SK-N-SH (cell line): ENCODE measurements at regions not wholly inside any gene's neighbourhood (a gene's known extent, or its start where the extent isn't known, plus 50 kb on each side); places are given as distances from the start of the nearest gene placed in this dataset.

ENCODE experiments used
- CTCF ChIA-PET: fragments of 300-600, 350-600 bp; formaldehyde crosslinking; extraction: SDS; loops from one replicate; lab custom pipeline; 2021; lab: Yijun Ruan, JAX
- POLR2A ChIA-PET: fragments of 350-600 bp; sonication (Branson Sonifier 250); formaldehyde crosslinking; extraction: SDS; loops from one replicate; lab custom pipeline; 2020; ENCODE audit warnings: antibody characterized with exemption, inconsistent platforms; lab: Yijun Ruan, JAX
- DNase-seq: peaks from one replicate; pipeline ENCODE4 v3.0.0; 2012
- H2AFZ ChIP-seq: fragments of 200-600 bp; sonication (generic); 2 replicates; pipeline ENCODE4 v1.8.1; 2016; ENCODE audit warnings: antibody characterized with exemption, mild to moderate bottlenecking, low read depth
- H3F3A ChIP-seq: fragments of 200-600 bp; sonication (generic); replicated peaks from 2 replicates; pipeline ENCODE3; 2016; ENCODE audit warnings: antibody characterized with exemption, mild to moderate bottlenecking; ENCODE audit not compliant: insufficient read depth
- H3K27ac ChIP-seq, 2 experiments: fragments of 200-500 bp in 1 of 2; fragments of 200-600 bp in 1 of 2; sonication (Bioruptor generic) in 1 of 2; sonication (generic), shearing (Covaris generic) in 1 of 2; 2 replicates each; pipeline versions ENCODE4 v1.5.1 to v1.6.1; 2014 to 2016; ENCODE audit warnings: low read depth in 2 of 2, inconsistent platforms in 1 of 2, low read length in 1 of 2, mild to moderate bottlenecking in 1 of 2, mixed read lengths in 1 of 2
- H3K27me3 ChIP-seq: fragments of 200-600 bp; sonication (generic), shearing (Covaris generic); 2 replicates; pipeline ENCODE4 v1.6.1; 2016; ENCODE audit warnings: mixed run types; ENCODE audit not compliant: insufficient read depth
- H3K36me3 ChIP-seq, 2 experiments: fragments of 200-500 bp in 1 of 2; fragments of 200-600 bp in 1 of 2; sonication (Bioruptor generic) in 1 of 2; sonication (generic) in 1 of 2; replicated peaks in 1 of 2; 2 replicates each; pipeline versions ENCODE3 to v1.5.1; 2014 to 2016; ENCODE audit warnings: low read length in 1 of 2, mild to moderate bottlenecking in 1 of 2; ENCODE audit not compliant: insufficient read depth in 2 of 2, control insufficient read depth in 1 of 2
- H3K4me1 ChIP-seq, 2 experiments: fragments of 200-500 bp in 1 of 2; fragments of 200-600 bp in 1 of 2; sonication (Bioruptor generic) in 1 of 2; sonication (generic), shearing (Covaris generic) in 1 of 2; 2 replicates each; pipeline versions ENCODE4 v1.5.1 to v1.6.1; 2014 to 2016; ENCODE audit warnings: low read depth in 1 of 2, low read length in 1 of 2, mixed run types in 1 of 2; ENCODE audit not compliant: insufficient read depth in 2 of 2, control insufficient read depth in 1 of 2
- H3K4me2 ChIP-seq: fragments of 200-600 bp; sonication (generic), shearing (Covaris generic); 2 replicates; pipeline ENCODE4 v1.6.1; 2017; ENCODE audit warnings: mixed run types
- H3K4me3 ChIP-seq, 2 experiments: fragments of 200-500 bp in 1 of 2; fragments of 200-600 bp in 1 of 2; sonication (Bioruptor generic) in 1 of 2; sonication (generic), shearing (Covaris generic) in 1 of 2; 2 replicates each; pipeline versions ENCODE4 v1.5.1 to v1.8.1; 2014 to 2016; ENCODE audit warnings: low read depth in 2 of 2, inconsistent platforms in 1 of 2, low read length in 1 of 2, mild to moderate bottlenecking in 1 of 2, mixed read lengths in 1 of 2, moderate library complexity in 1 of 2
- H3K79me2 ChIP-seq: fragments of 200-600 bp; sonication (generic); 2 replicates; pipeline ENCODE4 v1.8.1; 2017; ENCODE audit warnings: mild to moderate bottlenecking; ENCODE audit not compliant: insufficient read depth
- H3K9ac ChIP-seq: fragments of 200-600 bp; sonication (generic); 2 replicates; pipeline ENCODE4 v1.6.1; 2017; ENCODE audit warnings: mixed run types
- H3K9me2 ChIP-seq: fragments of 200-600 bp; sonication (generic); 2 replicates; pipeline ENCODE4 v1.6.1; 2017; ENCODE audit warnings: mixed run types
- H3K9me3 ChIP-seq: fragments of 200-600 bp; sonication (generic); 2 replicates; pipeline ENCODE4 v1.6.1; 2017; ENCODE audit warnings: mixed run types, mild to moderate bottlenecking, moderate library complexity
- H4K20me1 ChIP-seq: fragments of 200-600 bp; sonication (generic); 2 replicates; pipeline ENCODE4 v1.6.1; 2017; ENCODE audit warnings: mild to moderate bottlenecking, mixed run types; ENCODE audit not compliant: insufficient read depth
- CTCF ChIP-seq: fragments of 200-600 bp; sonication (generic); IDR thresholded peaks from 2 replicates; pipeline ENCODE4 v1.6.1; 2017; ENCODE audit warnings: antibody characterized with exemption, mild to moderate bottlenecking, moderate library complexity
- ELF1 ChIP-seq: IDR thresholded peaks from 2 replicates; pipeline ENCODE4 v1.4.0; 2012
- EZH2phosphoT487 ChIP-seq: fragments of 200-600 bp; sonication (generic); IDR thresholded peaks from 2 replicates; pipeline ENCODE4 v1.6.1; 2017; ENCODE audit warnings: low read depth, mixed run types, mild to moderate bottlenecking, antibody characterized with exemption, moderate library complexity, borderline replicate concordance
- FOXM1 ChIP-seq: IDR thresholded peaks from 2 replicates; pipeline ENCODE4 v1.4.0; 2012; ENCODE audit warnings: low read depth, mild to moderate bottlenecking
- JUND ChIP-seq: IDR thresholded peaks from 2 replicates; pipeline ENCODE4 v1.4.0; 2012
- MAX ChIP-seq: IDR thresholded peaks from 2 replicates; pipeline ENCODE4 v1.4.0; 2012; ENCODE audit warnings: low read depth
- MEF2A ChIP-seq: IDR thresholded peaks from 2 replicates; pipeline ENCODE4 v1.4.0; 2012; ENCODE audit warnings: low read depth, borderline replicate concordance
- NFIC ChIP-seq: IDR thresholded peaks from 2 replicates; pipeline ENCODE4 v1.4.0; 2012; ENCODE audit warnings: borderline replicate concordance
- NRF1 ChIP-seq: IDR thresholded peaks from 2 replicates; pipeline ENCODE4 v1.6.1; 2012; ENCODE audit warnings: low read depth, mild to moderate bottlenecking, low read length
- POLR2AphosphoS5 ChIP-seq: IDR thresholded peaks from 2 replicates; pipeline ENCODE4 v1.6.1; 2012; ENCODE audit warnings: low read depth, low read length
- SMC3 ChIP-seq: IDR thresholded peaks from 2 replicates; pipeline ENCODE4 v1.6.1; 2012; ENCODE audit warnings: low read depth, low read length, improper control_type of control experiment
- TAF1 ChIP-seq: IDR thresholded peaks from 2 replicates; pipeline ENCODE4 v1.6.1; 2012; ENCODE audit warnings: low read depth, mild to moderate bottlenecking, low read length, moderate library complexity, borderline replicate concordance
- TCF12 ChIP-seq: IDR thresholded peaks from 2 replicates; pipeline ENCODE4 v1.4.0; 2012
- TEAD4 ChIP-seq: IDR thresholded peaks from 2 replicates; pipeline ENCODE4 v1.4.0; 2012; ENCODE audit warnings: mild to moderate bottlenecking, borderline replicate concordance; ENCODE audit not compliant: insufficient read depth
- WGBS: methylation state at CpG from one replicate; pipeline ENCODE4 v1.1.6; 2017; ENCODE audit warnings: low lambda C conversion rate; 5-methylcytosine and 5-hydroxymethylcytosine counted together

DNA sequence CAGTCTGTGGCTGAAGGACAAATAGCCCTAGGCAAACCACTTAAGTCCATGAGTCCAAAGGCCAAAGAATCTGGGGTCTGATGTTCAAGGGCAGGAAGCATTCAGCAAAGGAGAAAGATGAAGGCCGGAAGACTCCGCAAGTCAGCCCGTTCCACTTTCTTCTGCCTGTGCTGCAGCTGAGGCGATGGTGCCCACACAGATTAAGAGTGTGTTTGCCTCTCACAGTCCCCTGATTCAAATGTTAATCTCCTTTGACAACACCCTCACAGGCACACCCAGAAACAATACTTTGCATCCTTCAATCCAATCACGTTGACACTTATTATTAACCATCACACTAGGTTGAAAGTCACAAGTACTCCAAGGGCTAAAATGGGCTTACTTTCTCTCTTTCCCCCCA lies 605.4 kb upstream of the GNPDA2 start:
- H3F3A ChIP-seq, result no peaks in the 10 kb centered on the region
- 65% methylated on average over 5 of the region's 5 CpGs for WGBS
- H3K79me2 ChIP-seq, result no peaks in the 10 kb centered on the region
- no peaks in the 10 kb centered on the region for H3K9me2 ChIP-seq
- H4K20me1 ChIP-seq, result no peaks in the 10 kb centered on the region
- H3K27me3 ChIP-seq, result no peaks in the 10 kb centered on the region
- POLR2A ChIA-PET, result no interaction called here
- no peak for TF ChIP-seq ELF1
- no peak for TF ChIP-seq NRF1
- TF ChIP-seq EZH2phosphoT487, result no peak
- H3K9me3 ChIP-seq, result no peaks in the 10 kb centered on the region
- H3K27ac ChIP-seq, result no peak overlapping the region
- DNase-seq, result no peak
- H3K4me2 ChIP-seq, result no peak overlapping the region
- no peaks in the 10 kb centered on the region for H3K36me3 ChIP-seq
- H3K4me3 ChIP-seq, result no peak overlapping the region
- H3K4me1 ChIP-seq, result no peaks in the 10 kb centered on the region
- CTCF ChIA-PET, result no interaction called here
- H3K9ac ChIP-seq, result no peak overlapping the region
- no peak overlapping the region for H2AFZ ChIP-seq

- TF ChIP-seq CTCF, result no peak
- no peak for TF ChIP-seq JUND
- TF ChIP-seq SMC3, result no peak
- TF ChIP-seq TCF12, result no peak
- CTCF ChIA-PET, result no interaction called here
- no peak for DNase-seq
- no peak overlapping the region for H3K9ac ChIP-seq
- no peak overlapping the region for H2AFZ ChIP-seq
- H3K27ac ChIP-seq, result no peak overlapping the region
- H3K9me3 ChIP-seq, result no peaks in the 10 kb centered on the region
- no peaks in the 10 kb centered on the region for H3F3A ChIP-seq
- POLR2A ChIA-PET, result no interaction called here
- H3K36me3 ChIP-seq, result no peaks in the 10 kb centered on the region
- no peak overlapping the region for H3K4me3 ChIP-seq
- H3K27me3 ChIP-seq, result no peaks in the 10 kb centered on the region
- H3K79me2 ChIP-seq, result no peaks in the 10 kb centered on the region
- no peaks in the 10 kb centered on the region for H3K9me2 ChIP-seq
- H4K20me1 ChIP-seq, result no peaks in the 10 kb centered on the region
- H3K4me2 ChIP-seq, result no peak overlapping the region
- H3K4me1 ChIP-seq, result no peaks in the 10 kb centered on the region
Observed at GRCh38 chr4:45327544-45327943, 601.2 kb upstream of the GNPDA2 start.

DNA sequence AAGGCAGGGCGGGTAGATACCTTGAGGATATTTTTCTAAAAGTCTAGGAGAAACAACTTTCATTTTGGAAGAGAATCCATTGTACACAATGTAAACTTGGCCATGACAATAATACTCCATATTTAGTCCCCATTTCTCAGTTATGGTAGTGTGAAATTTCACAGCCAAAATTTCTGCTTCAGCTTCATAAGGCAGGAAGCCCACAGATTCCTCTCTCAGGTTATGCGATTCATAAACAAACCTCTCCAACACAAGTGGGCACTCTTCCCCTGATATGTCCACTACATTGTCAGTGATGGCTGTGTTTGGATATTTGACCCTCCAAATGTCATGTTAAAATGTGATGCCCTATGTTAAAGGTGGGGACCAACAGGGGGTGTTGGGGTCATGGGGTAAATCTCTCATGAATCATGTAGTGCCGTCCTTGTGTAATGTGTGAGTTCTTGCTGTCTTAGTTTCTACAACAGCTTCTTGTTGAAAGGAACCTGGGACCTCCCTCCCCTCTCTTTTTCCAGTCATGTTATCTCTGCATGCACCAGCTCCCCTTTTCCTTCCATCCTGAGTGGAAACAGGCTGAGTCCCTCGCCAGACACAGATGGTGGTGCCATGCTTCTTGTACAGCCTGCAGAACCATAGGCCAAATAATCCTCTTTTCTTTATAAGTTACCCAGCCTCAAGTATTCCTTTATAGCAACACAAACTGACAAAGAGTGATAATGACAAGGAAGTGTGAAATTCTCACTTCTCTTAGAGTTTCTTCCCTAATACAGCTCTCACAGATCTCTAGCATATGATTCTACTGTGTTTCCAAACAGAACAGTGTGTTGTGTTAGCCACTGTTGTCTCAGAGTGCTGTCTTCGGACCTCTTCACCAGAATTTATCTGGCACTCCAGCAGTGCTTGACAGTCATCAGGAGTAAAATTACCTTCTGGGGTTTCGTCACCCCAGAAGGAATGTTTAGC lies 598.4 kb upstream of the GNPDA2 start:
- no peak for DNase-seq
- H3K27ac ChIP-seq, result no peak overlapping the region
- H4K20me1 ChIP-seq, result no peaks in the 10 kb centered on the region
- H2AFZ ChIP-seq, result no peak overlapping the region
- CTCF ChIA-PET, result interaction anchor here (1.0 kb wide), 1 partner anchor 27 kb away, joined by 5 read pairs; no protein-coding TSS in a partner anchor
- 20% methylated on average over 6 of the region's 6 CpGs for WGBS
- no peak for TF ChIP-seq TEAD4
- TF ChIP-seq FOXM1, result no peak
- no peak for TF ChIP-seq POLR2AphosphoS5
- TF ChIP-seq MEF2A, result no peak
- no peak for TF ChIP-seq NFIC
- TF ChIP-seq TAF1, result no peak
- TF ChIP-seq MAX, result no peak
- TF ChIP-seq, all 33 proteins: peak for 0
- H3K9ac ChIP-seq, result no peak overlapping the region
- H3F3A ChIP-seq, result no peaks in the 10 kb centered on the region
- H3K4me2 ChIP-seq, result no peak overlapping the region
- no peaks in the 10 kb centered on the region for H3K27me3 ChIP-seq
- H3K9me2 ChIP-seq, result no peaks in the 10 kb centered on the region
- H3K9me3 ChIP-seq, result no peaks in the 10 kb centered on the region
- H3K4me1 ChIP-seq, result no peaks in the 10 kb centered on the region
- POLR2A ChIA-PET, result no interaction called here
- H3K36me3 ChIP-seq, result no peaks in the 10 kb centered on the region
- no peak overlapping the region for H3K4me3 ChIP-seq
- no peaks in the 10 kb centered on the region for H3K79me2 ChIP-seq
